HG03280 (cell line): ENCODE measurements at regions not wholly inside any gene's neighbourhood (a gene's known extent, or its start where the extent isn't known, plus 50 kb on each side); places are given as distances from the start of the nearest gene placed in this dataset.
"Not testable (repeated sequence)": the region's sequence is repeated elsewhere in the genome, so short reads cannot be mapped to it uniquely, and the experiment has no call there.

Experiments used
- ATAC-seq: cut with Tn5 transposase; IDR thresholded peaks from one replicate; pipeline ENCODE4 v1.9.1; 2021; ENCODE audit warnings: mild to moderate bottlenecking, moderate library complexity; ENCODE audit not compliant: unreplicated experiment

DNA sequence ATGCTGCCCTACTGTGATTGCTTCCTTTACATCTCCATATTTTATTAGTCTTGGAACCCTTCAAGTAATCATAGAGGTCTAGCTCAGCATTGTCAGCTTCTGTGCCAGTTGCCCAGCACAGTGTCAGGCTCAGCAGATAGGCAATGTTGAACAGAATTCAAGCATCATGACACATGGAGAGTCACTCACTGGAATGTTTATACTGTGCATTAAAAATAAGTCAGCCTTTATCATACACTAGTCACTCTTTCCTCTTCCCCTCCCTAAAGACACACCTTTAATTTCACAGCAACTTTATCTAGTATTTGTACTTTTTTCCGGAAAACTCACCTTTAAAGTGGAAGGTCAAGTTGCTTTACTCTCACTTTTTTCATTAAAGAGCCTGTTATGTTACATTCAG lies 253.8 kb upstream of the CDH11 start:
- no peak for ATAC-seq

DNA sequence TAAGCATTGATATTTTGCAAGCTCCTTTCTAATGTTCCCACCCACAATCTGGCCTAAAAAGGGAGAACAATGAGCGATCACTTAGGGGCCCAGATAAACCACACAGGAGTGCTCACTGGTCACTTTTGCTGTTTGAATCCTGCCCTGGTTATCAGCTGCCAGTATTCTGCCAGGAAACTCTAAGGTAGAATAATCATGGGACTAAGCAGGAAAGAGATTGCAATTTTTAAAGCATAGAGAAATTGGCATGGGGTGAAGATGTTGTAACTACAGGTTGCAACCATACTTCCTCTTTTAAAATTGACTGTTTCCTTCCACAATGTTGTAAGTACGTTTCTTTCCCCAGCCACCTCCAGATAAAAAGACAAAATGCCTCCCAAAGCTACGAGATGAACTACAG lies 251.2 kb upstream of the CDH11 start:
- no peak for ATAC-seq

DNA sequence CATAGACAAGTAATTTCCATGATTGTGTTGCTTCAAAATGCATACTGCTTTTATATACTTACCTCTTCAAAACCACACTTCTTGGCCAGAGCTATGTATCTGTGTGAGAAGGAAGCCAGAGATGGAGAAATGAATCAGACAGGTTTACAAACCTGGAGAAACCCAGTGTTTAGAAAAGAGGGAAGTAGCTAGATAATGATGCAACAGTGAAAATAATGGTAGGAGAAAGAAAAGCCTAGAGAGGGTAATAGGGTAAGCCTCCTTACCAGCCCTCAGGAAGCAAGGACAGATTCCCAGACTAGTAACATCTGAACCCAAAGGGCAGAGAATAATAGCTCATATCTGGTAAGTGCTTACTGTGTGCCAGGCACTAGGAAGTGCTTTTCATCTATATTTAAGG lies 250.3 kb upstream of the CDH11 start:
- ATAC-seq, result no peak

DNA sequence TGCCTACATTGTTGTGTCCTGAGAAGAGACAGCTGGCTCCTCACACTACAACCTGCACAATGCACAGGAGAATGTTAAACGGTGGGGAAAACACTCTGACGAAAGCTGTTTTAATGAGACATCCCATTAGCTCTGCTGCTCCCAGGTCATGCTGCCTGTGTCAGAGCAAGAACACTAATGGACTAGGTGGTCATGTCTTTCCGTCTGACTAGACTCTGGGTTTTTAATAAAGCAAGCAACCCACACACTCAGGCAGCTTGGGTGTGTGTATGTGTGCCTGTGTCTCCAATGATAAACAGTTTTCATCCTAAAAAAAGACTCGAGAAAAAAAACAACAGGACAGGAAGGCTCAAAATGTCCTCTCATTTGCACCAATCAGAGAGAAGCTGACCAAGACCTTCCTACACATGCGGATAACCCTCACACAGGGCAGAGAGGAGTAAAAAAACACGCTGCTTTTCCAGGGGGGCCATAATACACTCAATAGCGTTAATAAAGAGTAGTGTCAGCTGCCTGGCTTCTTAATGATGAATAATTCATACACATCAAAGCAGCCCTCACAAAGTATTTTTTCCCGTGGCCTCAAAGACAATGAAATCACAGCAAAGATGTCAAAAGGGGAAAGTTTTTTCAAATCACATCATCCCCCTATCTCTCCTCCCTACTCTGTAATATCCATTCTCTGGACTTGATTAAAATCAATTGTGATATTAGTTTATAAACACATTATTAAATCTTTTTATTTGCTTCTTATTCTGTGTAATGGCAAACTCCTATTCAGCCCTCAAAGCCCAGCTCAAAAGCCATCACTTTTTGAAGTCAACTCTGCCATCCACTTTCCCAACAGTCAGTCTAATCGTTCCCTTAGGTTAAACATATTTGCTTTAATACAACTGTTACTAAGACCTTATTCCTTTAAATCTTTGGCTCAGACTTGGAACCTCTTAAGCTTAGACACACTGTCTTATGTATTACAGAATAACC lies 244.2 kb upstream of the CDH11 start:
- ATAC-seq, result no peak

DNA sequence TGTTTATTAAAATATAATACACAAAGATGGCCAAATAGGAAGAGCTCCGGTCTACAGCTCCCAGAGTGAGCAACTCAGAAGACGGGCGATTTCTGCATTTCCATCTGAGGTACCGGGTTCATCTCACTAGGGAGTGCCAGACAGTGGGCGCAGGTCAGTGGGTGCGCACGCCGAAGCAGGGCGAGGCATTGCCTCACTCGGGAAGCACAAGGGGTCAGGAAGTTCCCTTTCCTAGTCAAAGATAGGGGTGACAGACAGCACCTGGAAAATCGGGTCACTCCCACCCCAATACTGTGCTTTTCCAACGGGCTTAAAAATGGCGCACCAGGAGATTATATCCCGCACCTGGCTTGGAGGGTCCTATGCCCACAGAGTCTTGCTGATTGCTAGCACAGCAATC lies 234.9 kb upstream of the CDH11 start:
- ATAC-seq, result not testable (repeated sequence)

DNA sequence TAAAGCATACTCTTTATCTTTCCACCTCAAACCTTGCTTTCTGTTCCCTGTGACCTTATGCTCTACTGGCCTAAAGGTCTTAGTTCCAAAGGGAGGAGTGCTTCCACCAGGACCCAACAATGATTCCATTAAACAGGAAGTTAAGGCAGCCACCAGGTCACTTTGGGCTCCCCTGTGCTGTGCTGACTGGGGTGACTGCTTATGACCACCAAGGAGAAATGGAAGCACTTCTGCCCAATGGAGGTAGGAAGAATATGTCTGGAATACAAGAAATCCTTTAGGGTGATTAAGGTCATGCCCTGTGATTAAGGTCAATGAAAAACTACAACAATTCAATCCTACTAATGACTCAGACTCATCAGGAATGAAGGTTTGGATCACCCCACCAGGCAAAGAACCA lies 233.8 kb upstream of the CDH11 start:
- ATAC-seq, result no peak

DNA sequence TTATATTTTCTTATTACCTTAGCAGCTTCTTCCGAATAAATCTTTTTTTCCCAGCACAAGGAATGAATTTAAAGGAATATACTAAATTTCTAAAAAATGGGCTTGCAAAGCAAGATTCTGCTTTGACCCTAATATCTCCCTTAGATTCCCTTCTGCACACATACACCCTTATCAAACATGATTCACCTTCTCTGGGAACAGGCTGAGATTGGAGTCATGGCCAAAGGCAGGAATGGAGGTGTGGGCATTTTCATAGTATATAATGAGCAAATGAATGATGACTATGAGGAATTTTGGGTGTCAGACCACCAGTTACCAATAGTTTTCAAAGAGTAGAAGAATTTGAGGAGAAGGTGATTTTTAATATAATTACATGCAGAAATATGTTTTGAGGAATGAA lies 231.3 kb upstream of the CDH11 start:
- ATAC-seq, result no peak

DNA sequence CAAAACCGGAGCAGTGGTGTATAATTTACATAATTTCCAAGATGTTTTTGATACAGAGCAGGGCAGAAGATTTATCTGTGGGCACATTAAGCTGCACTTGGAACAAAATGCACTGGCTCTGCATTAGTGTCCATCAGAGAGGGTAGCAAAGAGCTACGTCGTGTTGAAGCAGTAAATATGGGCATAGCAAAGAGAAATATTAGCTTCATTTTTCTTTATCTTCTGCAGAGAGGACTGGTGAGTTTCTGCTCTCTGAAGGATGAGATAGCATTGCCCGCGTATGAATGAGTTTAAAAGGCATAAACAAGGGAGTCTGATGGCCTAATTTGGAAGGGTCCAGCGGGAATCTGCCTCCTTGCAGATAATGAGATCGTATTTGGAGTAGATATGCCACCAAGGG lies 227.8 kb upstream of the CDH11 start:
- no peak for ATAC-seq

DNA sequence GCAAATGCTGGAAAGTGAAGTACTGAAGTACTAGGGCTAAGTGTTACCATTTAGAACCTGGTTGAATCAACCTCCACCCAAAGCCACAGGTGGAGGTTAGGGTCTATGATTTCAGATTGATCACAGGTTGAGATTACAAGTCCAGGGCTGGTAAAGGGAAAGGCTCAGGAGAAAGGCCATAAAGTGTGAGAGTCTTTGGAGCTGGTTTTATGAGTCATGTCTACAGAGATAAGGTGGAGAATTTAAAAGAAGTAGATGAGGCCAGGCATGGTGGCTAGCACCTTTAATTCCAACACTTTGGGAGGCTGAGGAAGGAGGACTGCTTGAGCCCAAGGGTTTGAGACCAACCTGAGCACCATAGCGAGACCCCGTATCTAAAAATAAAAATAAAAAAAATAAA lies 221.7 kb upstream of the CDH11 start:
- ATAC-seq, result no peak

DNA sequence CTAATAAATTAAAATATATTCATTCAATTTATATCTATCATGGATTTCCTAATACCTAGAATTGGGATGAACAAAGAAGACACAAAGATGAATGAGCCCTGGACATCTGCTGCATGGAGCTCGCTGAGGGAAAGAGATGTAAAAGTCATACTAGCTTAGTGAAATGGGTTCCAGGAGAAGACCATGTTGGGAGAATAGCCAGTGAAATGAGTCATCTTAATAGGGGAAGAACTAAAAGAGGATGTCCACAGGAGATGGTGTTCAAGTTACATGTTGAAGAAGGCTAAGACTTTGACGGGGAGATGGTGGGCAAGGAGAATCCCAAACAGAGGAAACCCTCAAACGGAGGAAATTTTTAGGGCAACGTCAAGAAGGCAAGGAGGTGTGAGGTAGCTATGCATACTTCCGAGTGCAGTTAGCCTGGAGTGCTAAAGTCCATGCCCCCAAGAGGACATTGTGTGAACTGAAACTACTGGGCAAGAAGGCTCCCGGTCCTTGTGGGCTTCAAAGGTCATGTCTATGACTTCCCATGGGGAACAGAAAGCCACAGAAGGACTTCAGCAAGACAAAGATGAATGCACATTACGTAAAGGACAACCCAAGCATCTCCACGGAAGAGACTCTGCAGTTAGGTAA lies 220.5 kb upstream of the CDH11 start:
- ATAC-seq, result no peak

DNA sequence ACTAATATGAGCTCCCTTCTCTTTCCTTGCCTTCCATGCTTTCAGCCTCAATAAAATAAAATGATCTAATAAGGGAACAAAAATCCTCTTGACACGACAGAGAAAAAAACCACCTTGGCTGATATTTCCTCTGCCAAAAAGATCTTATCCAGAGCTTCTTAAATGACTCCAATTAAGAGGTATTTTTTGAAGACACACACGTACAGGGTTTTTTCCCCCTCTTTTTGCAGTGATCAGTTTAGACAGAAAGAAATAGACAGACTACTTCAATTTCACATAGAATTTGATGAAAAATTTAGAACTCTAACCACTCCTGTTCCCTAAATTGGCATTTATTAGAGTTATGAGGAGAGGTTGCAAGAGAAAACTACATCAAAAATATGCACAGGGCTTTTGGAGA lies 217.2 kb upstream of the CDH11 start:
- ATAC-seq, result no peak

DNA sequence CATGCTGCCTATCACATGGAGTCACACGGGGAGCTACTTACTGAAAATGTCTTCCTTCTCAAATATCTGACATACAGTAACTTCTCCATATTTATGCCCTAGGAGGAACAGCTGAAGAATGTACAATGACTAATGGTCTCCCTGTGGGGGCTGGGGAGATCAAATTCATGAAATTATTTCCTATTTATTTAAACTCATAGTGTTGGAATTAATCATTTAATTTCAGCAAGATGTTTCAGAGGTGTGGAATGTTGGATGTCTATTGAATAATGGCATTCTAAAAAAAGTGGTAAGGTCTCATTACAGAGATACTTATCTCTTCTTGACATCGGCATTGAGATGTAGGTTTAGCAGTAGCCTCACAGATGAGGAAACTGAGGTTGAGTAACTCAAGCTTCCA lies 214.3 kb upstream of the CDH11 start:
- ATAC-seq, result no peak

DNA sequence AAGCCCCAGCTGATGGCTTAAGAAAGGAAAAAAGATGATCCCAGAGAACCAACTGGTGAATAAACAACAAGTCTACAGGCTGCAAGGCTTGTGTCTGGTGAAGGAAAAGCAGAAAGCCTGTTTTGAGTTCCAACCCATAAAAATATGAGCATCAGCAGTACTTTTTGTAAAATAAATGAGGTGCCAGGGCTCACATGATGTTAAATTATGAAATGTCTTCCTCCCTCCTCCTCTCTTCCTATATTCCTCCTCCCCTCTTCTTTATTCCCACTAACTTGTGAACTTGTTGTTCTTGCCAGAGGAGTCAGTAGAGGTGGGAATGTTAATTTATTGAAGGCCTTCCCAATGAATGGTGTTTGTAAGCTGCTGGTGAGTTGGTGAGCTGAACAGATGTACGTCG lies 212.2 kb upstream of the CDH11 start:
- no peak for ATAC-seq

DNA sequence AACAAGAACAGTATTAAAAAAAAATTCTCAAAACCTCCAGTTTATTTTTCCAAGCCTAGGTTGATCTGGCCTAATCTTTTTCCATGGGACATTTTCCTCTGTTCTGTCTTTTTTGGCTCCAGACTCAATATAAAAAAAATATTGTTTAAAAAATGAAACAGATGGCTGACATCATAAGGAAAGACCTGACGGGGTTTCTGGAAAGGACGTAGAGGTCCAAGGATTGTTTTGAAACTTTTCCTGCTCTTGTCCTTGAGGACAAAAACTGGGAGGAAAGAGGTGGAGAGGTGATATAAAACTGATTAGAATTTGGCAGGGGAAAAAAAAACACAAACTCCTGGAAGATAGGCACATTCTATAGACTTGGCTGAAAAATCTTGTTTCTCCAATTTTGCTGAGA lies 211.4 kb upstream of the CDH11 start:
- no peak for ATAC-seq

DNA sequence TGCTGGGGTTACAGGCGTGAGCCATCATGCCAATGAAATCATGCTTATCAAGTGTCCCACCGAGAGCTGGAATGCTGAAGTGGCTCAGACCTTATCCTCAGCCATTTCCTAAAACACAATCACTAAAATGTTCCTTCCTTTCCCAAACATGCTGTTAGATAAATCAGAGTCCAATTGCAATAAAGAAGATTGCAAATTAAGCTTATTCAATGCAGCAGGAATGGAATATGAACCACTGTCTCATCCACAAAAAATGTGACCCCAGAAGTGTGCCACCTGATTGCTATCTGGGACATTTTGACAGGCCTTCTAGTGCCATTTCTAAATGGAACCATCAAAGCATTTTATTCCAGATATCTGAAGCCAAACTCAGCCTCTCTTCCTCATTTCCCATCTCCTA lies 205.5 kb upstream of the CDH11 start:
- ATAC-seq, result no peak

DNA sequence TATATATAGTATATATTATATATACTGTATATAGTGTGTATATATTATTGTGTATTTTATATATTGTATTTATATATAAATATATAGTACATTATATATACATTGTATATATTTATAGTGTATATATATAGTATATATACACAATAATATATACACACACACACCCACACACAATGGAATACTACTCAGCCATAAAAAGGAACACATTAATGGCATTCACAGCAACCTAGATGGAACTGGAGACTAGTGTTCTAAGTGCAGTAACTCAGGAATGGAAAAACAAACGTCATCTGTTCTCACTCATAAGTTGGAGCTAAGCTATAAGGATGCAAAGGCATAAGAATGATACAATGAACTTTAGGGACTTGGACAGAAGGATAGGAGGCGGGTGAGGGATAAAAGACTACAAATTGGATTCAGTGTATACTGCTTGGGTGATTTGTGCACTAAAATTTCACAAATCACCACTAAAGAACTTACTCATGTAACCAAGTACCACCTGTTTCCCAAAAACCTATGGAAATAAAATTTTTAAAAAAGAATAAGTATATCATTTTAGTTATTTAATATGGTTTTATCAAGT lies 201.9 kb upstream of the CDH11 start:
- no peak for ATAC-seq

DNA sequence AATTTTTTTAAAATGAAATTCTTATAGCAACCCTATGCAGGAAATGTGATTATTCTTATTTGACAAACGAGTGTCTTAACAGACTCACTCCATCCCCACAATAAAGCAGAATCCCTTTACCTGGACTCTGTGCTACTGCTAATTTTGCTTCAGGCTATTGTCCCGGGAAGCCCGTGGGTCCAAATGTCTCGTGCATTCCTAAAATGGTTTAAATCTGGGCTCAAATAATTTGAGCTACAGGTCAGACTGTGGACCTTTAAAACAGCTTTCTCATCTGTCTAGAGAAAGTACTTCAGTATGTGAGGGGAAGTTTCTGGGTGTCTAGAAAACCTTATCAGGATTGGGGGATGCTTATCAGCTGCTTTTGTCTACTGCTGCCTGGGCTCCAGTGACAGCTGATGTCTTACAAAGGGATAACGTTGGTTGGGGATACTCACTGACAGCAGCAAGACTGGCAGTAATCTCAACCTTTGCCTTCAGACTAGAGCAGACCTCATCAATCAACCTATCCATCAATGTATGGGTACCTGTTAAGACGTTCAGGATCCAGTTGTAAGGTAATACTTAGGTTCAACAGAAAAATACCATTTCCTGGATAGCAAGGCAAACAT lies 197.9 kb upstream of the CDH11 start:
- no peak for ATAC-seq

DNA sequence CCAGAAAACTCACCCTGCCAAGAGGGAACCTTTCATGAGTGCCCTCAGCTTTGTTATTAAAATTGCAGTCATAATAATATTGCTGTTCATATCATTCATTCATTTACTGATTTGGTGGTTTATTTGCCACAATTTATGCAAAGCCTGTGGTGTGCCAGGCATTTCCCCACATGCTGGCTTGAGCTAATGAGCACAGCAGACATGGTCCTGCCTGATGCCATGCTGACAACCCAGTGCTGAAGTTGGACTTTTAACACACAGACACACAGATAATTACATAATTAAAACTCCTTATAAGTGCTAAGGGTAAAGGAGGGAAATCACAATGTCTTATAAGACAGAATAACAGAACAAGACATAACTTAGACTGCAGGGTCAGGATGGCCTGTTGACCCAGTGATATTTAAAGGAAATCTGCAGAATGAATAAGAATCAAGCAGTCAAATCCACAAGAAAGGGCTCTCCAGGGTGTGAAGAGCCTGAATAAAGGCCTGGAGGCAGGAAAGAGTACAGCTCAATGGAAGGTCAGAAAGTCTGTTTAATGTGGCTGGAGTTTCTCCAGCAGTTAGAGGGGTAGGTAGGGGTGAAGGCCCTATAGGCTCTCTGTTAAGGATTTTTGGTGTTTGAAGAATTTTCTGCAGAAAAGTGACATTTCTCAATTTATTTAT lies 196.9 kb upstream of the CDH11 start:
- ATAC-seq, result no peak

DNA sequence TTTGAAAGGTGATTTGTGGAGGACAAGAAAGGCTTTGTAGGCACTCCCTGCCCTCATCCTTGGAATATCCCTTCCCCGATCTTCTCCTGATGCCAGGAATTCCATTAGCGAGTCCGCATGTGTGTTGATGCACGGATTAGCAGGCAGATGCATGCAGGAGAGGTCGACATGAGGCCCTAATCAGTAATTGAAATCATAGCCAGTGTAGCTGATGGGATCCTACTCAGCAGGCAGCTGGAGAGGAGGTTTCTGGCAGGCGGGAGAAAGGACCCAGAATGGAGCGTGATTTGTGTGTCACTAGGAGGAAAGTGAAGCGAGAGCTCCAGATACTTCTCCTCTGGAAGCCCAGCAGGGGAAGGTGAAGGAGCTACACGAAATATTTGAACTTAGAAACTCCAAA lies 196.3 kb upstream of the CDH11 start:
- ATAC-seq, result no peak

DNA sequence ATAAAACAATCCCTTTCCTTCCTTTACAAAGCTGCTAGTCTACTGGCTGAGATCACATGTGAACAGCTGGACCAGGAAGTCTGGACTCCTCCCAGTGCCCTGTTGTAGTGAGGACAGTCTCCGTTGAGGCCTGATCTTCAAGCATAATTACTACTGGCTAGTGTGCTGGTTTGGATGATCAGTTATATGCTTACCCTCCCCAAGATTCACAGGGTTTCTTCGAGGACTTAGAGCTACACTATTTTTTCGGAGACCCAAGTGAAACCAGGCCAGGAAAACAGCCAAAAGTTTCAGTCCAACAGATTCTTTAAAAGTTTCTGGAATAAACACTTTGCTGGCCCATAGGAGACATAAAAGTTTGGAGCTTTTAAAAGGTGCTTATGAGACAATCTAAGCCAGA lies 194.9 kb upstream of the CDH11 start:
- ATAC-seq, result no peak
